ENCODE measurements at regions not wholly inside any gene's neighbourhood (a gene's known extent, or its start where the extent isn't known, plus 50 kb on each side); places are given as distances from the start of the nearest gene placed in this dataset.

GRCh38 chr10:4108693-4109092 lies 323.7 kb upstream of the KLF6 start:
- no peak for DNase-seq (ENCODE audit: low read depth)

GRCh38 chr10:4107285-4107851 lies 322.4 kb upstream of the KLF6 start:
- no peak for DNase-seq (ENCODE audit: low read depth)

- no peak for DNase-seq (ENCODE audit: low read depth)
Observed at GRCh38 chr10:4103603-4104002, 318.6 kb upstream of the KLF6 start.

GRCh38 chr10:4102802-4103344 lies 317.9 kb upstream of the KLF6 start:
- no peak for DNase-seq (ENCODE audit: low read depth)

GRCh38 chr10:4101918-4102654 lies 317.1 kb upstream of the KLF6 start:
- DNase-seq (ENCODE audit: low read depth), result no peak

- no peak for DNase-seq (ENCODE audit: low read depth)
Observed at GRCh38 chr10:4100380-4100779, 315.4 kb upstream of the KLF6 start.

- no peak for DNase-seq (ENCODE audit: low read depth)
Observed at GRCh38 chr10:4099202-4099601, 314.2 kb upstream of the KLF6 start.

GRCh38 chr10:4095166-4095917 lies 310.3 kb upstream of the KLF6 start:
- DNase-seq (ENCODE audit: low read depth), result no peak

GRCh38 chr10:4094751-4095150 lies 309.7 kb upstream of the KLF6 start:
- no peak for DNase-seq (ENCODE audit: low read depth)

- no peak for DNase-seq (ENCODE audit: low read depth)
Observed at GRCh38 chr10:4093438-4093837, 308.4 kb upstream of the KLF6 start.

- no peak for DNase-seq (ENCODE audit: low read depth)
Observed at GRCh38 chr10:4088354-4089066, 303.5 kb upstream of the KLF6 start.

GRCh38 chr10:4086131-4086898 lies 301.3 kb upstream of the KLF6 start:
- no peak for DNase-seq (ENCODE audit: low read depth)

- DNase-seq (ENCODE audit: low read depth), result no peak
Observed at GRCh38 chr10:4083509-4084003, 298.5 kb upstream of the KLF6 start.

- no peak for DNase-seq (ENCODE audit: low read depth)
Observed at GRCh38 chr10:4082861-4083260, 297.9 kb upstream of the KLF6 start.

GRCh38 chr10:4081685-4082111 lies 296.7 kb upstream of the KLF6 start:
- no peak for DNase-seq (ENCODE audit: low read depth)

- no peak for DNase-seq (ENCODE audit: low read depth)
Observed at GRCh38 chr10:4080225-4080805, 295.3 kb upstream of the KLF6 start.

- DNase-seq (ENCODE audit: low read depth), result no peak
Observed at GRCh38 chr10:4079803-4080202, 294.8 kb upstream of the KLF6 start.

- no peak for DNase-seq (ENCODE audit: low read depth)
Observed at GRCh38 chr10:4077804-4078203, 292.8 kb upstream of the KLF6 start.

- DNase-seq (ENCODE audit: low read depth), result no peak
Observed at GRCh38 chr10:4076983-4077382, 292.0 kb upstream of the KLF6 start.

GRCh38 chr10:4075443-4075842 lies 290.4 kb upstream of the KLF6 start:
- no peak for DNase-seq (ENCODE audit: low read depth)

All from activated gamma-delta T cell treated with anti-CD3 and anti-CD28 coated beads, Interleukin-2, amount 50 U/mL, for 16 hours (primary cell).